GM12865 (cell line): ENCODE measurements at regions not wholly inside any gene's neighbourhood (a gene's known extent, or its start where the extent isn't known, plus 50 kb on each side); places are given as distances from the start of the nearest gene placed in this dataset.

Source experiments
- DNase-seq: peaks from one replicate; pipeline ENCODE4 v3.0.0; 2010; ENCODE audit warnings: low read depth
- H3K4me3 ChIP-seq: 2 replicates; pipeline ENCODE4 v1.5.1; 2011; ENCODE audit warnings: mild to moderate bottlenecking, low read depth, low read length, control low read depth
- CTCF ChIP-seq: IDR thresholded peaks from 2 replicates; pipeline ENCODE4 v1.5.1; 2011; ENCODE audit warnings: low read length, control low read depth, low read depth, inconsistent platforms; ENCODE audit not compliant: insufficient read depth; ENCODE audit errors: missing control alignments

GRCh38 chr12:32043928-32044549 is 62.6 kb upstream of the BICD1 start:
- no peak overlapping the region for H3K4me3 ChIP-seq
- TF ChIP-seq CTCF, result no peak
- no peak for DNase-seq

DNA sequence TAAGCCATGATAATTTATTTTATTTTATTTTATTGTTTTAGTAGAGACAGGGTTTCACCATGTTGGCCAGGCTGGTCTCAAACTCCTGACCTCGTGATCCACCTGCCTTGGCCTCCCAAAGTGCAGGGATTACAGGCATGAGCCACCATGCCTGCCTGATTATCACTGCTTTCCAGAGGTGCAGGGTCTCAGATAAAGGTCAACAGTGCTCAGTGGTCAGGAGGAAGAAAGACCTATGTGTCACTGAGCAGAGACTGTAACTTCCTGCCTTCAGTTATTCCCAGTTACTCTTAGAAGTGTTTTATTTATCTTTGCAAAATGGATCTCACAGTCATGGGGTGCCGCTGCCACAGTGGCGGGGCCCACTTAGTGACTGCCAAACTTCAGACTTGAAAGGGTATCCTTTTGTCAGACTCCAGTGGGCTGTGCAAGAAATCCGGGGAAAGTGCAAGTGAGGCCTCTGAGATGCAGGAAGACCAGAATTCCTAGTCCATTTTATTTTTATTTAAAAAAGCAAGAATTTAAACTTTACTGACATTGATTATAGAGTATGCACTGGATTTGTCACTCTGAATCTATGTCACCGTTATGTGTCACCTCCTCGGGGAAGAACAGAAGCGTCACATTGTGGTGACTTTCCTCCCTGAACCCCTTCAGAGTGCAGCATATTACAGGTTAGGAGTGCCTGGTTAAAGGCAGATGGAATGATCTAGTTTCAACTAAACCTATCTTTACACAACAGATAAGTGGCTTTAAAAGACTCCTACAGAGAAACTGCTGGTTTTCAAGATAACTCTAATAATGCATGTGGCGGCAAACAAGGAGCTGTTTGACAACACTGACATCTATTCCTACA is 59.1 kb upstream of the BICD1 start:
- TF ChIP-seq CTCF, result no peak
- H3K4me3 ChIP-seq, result no peak overlapping the region
- DNase-seq, result no peak

DNA sequence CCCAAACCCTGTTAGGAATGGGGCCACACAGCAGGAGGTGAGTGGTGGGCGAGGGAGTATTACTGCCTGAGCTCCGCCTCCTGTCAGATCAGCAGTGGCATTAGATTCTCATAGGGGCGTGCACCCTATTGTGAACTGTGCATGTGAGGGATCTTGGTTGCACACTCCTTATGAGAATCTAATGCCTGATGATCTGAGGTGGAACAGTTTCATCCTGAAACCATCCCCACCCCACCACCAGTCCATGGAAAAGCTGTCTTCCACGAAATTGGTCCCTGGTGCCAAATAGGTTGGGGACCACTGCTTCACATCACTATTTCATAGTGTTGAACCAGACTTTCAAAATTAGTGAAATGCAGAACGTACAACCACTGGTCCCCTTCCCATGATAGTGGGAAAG is 57.9 kb upstream of the BICD1 start:
- no peak overlapping the region for H3K4me3 ChIP-seq
- no peak for DNase-seq
- TF ChIP-seq CTCF, result no peak

- no peak overlapping the region for H3K4me3 ChIP-seq
- TF ChIP-seq CTCF, result no peak
- no peak for DNase-seq
These were observed 56.7 kb upstream of the BICD1 start for GRCh38 chr12:32049956-32050355.

DNA sequence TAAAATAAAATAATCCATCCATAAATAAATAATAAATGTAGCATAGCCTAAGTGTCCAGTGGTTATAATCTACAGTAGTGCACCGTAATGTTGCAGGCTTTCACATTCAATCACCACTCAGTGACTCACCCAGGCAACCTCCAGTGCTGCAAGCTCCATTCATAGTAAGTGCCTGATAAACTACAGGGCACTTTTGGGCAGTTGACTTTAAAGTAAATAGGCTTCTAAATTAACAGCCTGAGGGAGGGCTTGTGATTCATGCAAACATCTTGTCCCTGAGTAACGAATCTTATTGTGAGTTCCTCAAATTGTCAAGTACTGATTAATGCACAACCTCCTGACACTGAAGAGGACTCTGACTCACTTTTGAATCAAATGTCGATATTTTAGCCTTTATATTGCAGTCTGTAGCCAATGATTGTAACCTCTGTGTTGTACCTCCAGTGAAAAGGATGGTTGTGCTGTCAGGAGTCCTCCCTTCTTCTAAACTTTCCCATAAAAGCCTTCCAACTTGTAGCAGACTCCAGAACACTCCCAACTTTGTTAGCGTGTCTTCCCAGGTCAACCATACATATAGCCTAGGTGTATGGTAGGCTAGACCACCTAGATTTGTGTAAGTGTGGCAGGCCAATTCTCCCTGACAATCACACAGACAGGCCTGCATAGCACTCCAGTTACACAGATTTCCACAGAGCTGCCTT is 55.0 kb upstream of the BICD1 start:
- no peak for DNase-seq
- H3K4me3 ChIP-seq, result no peak overlapping the region

DNA sequence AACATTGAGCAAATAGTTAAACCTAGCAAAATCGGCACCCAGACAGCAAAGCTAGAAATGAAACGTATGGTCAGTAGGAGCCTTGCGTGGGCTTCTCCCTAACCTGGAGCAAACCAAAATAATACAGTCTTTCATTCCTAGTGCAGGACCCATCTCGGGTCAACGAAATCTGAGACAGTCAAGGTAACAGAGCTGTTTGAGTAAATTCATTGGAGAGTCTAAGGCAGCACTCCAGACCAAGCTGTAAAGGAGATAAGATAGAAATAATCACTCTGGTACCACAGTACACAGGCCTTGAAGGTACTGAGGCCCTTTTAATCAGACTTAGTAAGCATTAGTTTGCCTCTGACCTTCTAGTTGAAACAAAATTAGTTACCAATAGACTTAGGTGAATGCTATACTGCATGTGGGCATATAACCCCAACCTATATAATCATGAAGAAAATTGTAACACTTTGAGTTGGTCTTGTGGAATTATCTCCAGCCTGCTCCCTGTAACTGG is 54.4 kb upstream of the BICD1 start:
- DNase-seq, result no peak
- no peak for TF ChIP-seq CTCF
- H3K4me3 ChIP-seq, result no peak overlapping the region

More for the DNA sequence above, 55.0 kb upstream of the BICD1 start:
- TF ChIP-seq CTCF, result no peak
